H1 (cell line): ENCODE measurements at regions not wholly inside any gene's neighbourhood (a gene's known extent, or its start where the extent isn't known, plus 50 kb on each side); places are given as distances from the start of the nearest gene placed in this dataset.
"Not testable (repeated sequence)": the region's sequence is repeated elsewhere in the genome, so short reads cannot be mapped to it uniquely, and the experiment has no call there.

Experiments
- CTCF ChIA-PET: fragments of 300-600 bp; sonication (Branson Sonifier 250); formaldehyde crosslinking; loops from one replicate; lab custom pipeline; 2021; ENCODE audit not compliant: partially characterized antibody; lab: Charles Lee
- POLR2A ChIA-PET: fragments of 300-600 bp; sonication (Branson Sonifier 250); formaldehyde crosslinking; loops from one replicate; lab custom pipeline; 2021; ENCODE audit warnings: inconsistent platforms; ENCODE audit not compliant: partially characterized antibody; lab: Charles Lee
- DNase-seq, 2 experiments: peaks; one replicate each; pipeline versions ENCODE4 v3.0.0 to v3.0.0-alpha.2; 2010 to 2022; ENCODE audit warnings: low spot score in 2 of 2, low read depth in 1 of 2, mixed read lengths in 1 of 2
- FAIRE-seq: peaks from 2 replicates; lab custom pipeline; 2011; peaks lifted over from hg19 to GRCh38; lab: Jason Lieb, UNC
- H2AFZ ChIP-seq: 2 replicates; pipeline ENCODE4 v1.8.1; 2012; ENCODE audit warnings: low read length, inconsistent platforms
- H2AK5ac ChIP-seq: 2 replicates; pipeline ENCODE4 v1.6.1; 2013; ENCODE audit warnings: low read depth, low read length
- H2BK120ac ChIP-seq: replicated peaks from 2 replicates; pipeline ENCODE3; 2013; ENCODE audit warnings: low read depth, low read length, inconsistent platforms
- H2BK12ac ChIP-seq: 2 replicates; pipeline ENCODE4 v1.6.1; 2013; ENCODE audit warnings: low read depth, low read length
- H2BK15ac ChIP-seq: 2 replicates; pipeline ENCODE4 v1.6.1; 2013; ENCODE audit warnings: low read length
- H2BK20ac ChIP-seq: 2 replicates; pipeline ENCODE4 v1.6.1; 2013; ENCODE audit warnings: low read length
- H2BK5ac ChIP-seq: 2 replicates; pipeline ENCODE4 v1.6.1; 2013; ENCODE audit warnings: low read depth, low read length
- H3K14ac ChIP-seq: 2 replicates; pipeline ENCODE4 v1.6.1; 2013; ENCODE audit warnings: inconsistent platforms; ENCODE audit not compliant: insufficient read length
- H3K18ac ChIP-seq: 2 replicates; pipeline ENCODE4 v1.6.1; 2013; ENCODE audit warnings: low read length; ENCODE audit errors: extremely low read depth
- H3K23ac ChIP-seq: 2 replicates; pipeline ENCODE4 v1.6.1; 2013; ENCODE audit warnings: inconsistent platforms; ENCODE audit not compliant: insufficient read length
- H3K23me2 ChIP-seq: 2 replicates; pipeline ENCODE4 v1.6.1; 2013; ENCODE audit warnings: low read depth, low read length
- H3K27ac ChIP-seq: 2 replicates; pipeline ENCODE4 v1.6.1; 2011; ENCODE audit warnings: low read depth, low read length, inconsistent platforms
- H3K27me3 ChIP-seq, 4 experiments: replicated peaks in 1 of 4; 1 replicate in 1 of 4; 2 replicates in 3 of 4; pipeline versions ENCODE4 v1.6.1 to v1.8.1; 2011 to 2013; ENCODE audit warnings: low read length in 3 of 4, mild to moderate bottlenecking in 3 of 4, inconsistent platforms in 2 of 4, mixed read lengths in 2 of 4, moderate library complexity in 1 of 4; ENCODE audit not compliant: control insufficient read depth in 3 of 4, insufficient read depth in 3 of 4; ENCODE audit errors: extremely low read depth in 1 of 4
- H3K36me3 ChIP-seq, 4 experiments: 2 replicates each; pipeline versions ENCODE4 v1.6.1 to v1.8.1; 2011 to 2013; ENCODE audit warnings: mild to moderate bottlenecking in 4 of 4, low read length in 3 of 4, moderate library complexity in 2 of 4, control low read depth in 1 of 4, inconsistent platforms in 1 of 4; ENCODE audit not compliant: insufficient read depth in 4 of 4, control insufficient read depth in 2 of 4
- H3K4ac ChIP-seq: replicated peaks from 2 replicates; pipeline ENCODE3; 2013; ENCODE audit warnings: low read length, low read depth, mixed read lengths, inconsistent platforms; ENCODE audit not compliant: insufficient read length
- H3K4me1 ChIP-seq, 4 experiments: replicated peaks in 1 of 4; 1 replicate in 1 of 4; 2 replicates in 3 of 4; pipeline versions ENCODE4 v1.6.1 to v1.8.1; 2011 to 2013; ENCODE audit warnings: low read length in 3 of 4, inconsistent platforms in 2 of 4, mixed read lengths in 1 of 4; ENCODE audit not compliant: insufficient read depth in 4 of 4, control insufficient read depth in 3 of 4
- H3K4me2 ChIP-seq, 2 experiments: 2 replicates each; pipeline versions ENCODE4 v1.6.1 to v1.8.1; 2011 to 2013; ENCODE audit warnings: low read depth in 2 of 2, low read length in 2 of 2, control low read depth in 1 of 2, inconsistent platforms in 1 of 2, mild to moderate bottlenecking in 1 of 2; ENCODE audit not compliant: insufficient read depth in 1 of 2
- H3K4me3 ChIP-seq, 4 experiments: fragments of 200-600, 300-600 bp in 1 of 4; sonication (generic), shearing (Covaris generic), sonication (Bioruptor Twin) in 1 of 4; 2 replicates each; pipeline versions ENCODE4 v1.5.1 to v1.8.1; 2011 to 2016; ENCODE audit warnings: low read length in 4 of 4, low read depth in 3 of 4, control low read depth in 2 of 4, inconsistent platforms in 2 of 4, mild to moderate bottlenecking in 2 of 4, mixed read lengths in 1 of 4, moderate library complexity in 1 of 4; ENCODE audit not compliant: insufficient read depth in 2 of 4; ENCODE audit errors: extremely low read depth in 1 of 4
- H3K56ac ChIP-seq: replicated peaks from 2 replicates; pipeline ENCODE3; 2013; ENCODE audit warnings: low read depth, mild to moderate bottlenecking, mixed read lengths, low read length, inconsistent platforms; ENCODE audit not compliant: insufficient read length
- H3K79me1 ChIP-seq: 2 replicates; pipeline ENCODE4 v1.6.1; 2013; ENCODE audit warnings: low read depth, low read length, control low read depth
- H3K79me2 ChIP-seq, 2 experiments: 2 replicates each; pipeline versions ENCODE4 v1.6.1 to v1.8.1; 2012 to 2013; ENCODE audit warnings: low read length in 2 of 2, mild to moderate bottlenecking in 2 of 2, inconsistent platforms in 1 of 2; ENCODE audit not compliant: insufficient read depth in 2 of 2, control insufficient read depth in 1 of 2
- H3K9ac ChIP-seq, 4 experiments: replicated peaks in 1 of 4; 1 replicate in 1 of 4; 2 replicates in 3 of 4; pipeline versions ENCODE4 v1.6.1 to v1.8.1; 2011 to 2013; ENCODE audit warnings: low read depth in 3 of 4, low read length in 3 of 4, control low read depth in 2 of 4, mild to moderate bottlenecking in 2 of 4, moderate library complexity in 2 of 4, inconsistent platforms in 1 of 4; ENCODE audit errors: extremely low read depth in 1 of 4
- H3K9me3 ChIP-seq, 2 experiments: 2 replicates each; pipeline versions ENCODE4 v1.6.1 to v1.8.1; 2012 to 2013; ENCODE audit warnings: mild to moderate bottlenecking in 2 of 2, moderate library complexity in 2 of 2, control low read depth in 1 of 2, inconsistent platforms in 1 of 2, low read depth in 1 of 2, low read length in 1 of 2, mixed read lengths in 1 of 2; ENCODE audit not compliant: insufficient read depth in 2 of 2
- H4K20me1 ChIP-seq, 2 experiments: replicated peaks in 1 of 2; 2 replicates each; pipeline versions ENCODE3 to v1.8.1; 2011 to 2013; ENCODE audit warnings: inconsistent platforms in 2 of 2, low read length in 2 of 2, mild to moderate bottlenecking in 1 of 2; ENCODE audit not compliant: insufficient read depth in 2 of 2, control insufficient read depth in 1 of 2
- H4K5ac ChIP-seq: 2 replicates; pipeline ENCODE4 v1.6.1; 2013; ENCODE audit warnings: low read length, low read depth, mixed read lengths, inconsistent platforms; ENCODE audit not compliant: insufficient read length
- H4K8ac ChIP-seq: 2 replicates; pipeline ENCODE4 v1.8.0; 2013; ENCODE audit warnings: mild to moderate bottlenecking, moderate library complexity, low read length, inconsistent platforms; ENCODE audit not compliant: insufficient read depth; ENCODE audit errors: extremely low read depth
- H4K91ac ChIP-seq: replicated peaks from 2 replicates; pipeline ENCODE3; 2013; ENCODE audit warnings: low read length, mixed read lengths, inconsistent platforms; ENCODE audit not compliant: insufficient read length
- WGBS, 2 experiments: shearing (Covaris generic) in 1 of 2; methylation state at CpG; one replicate each; pipeline versions ENCODE4 v1.1.6 to v1.1.7; 2013 to 2015; ENCODE audit warnings: low lambda C conversion rate in 2 of 2, mixed read lengths in 2 of 2, inconsistent platforms in 1 of 2, low coverage in 1 of 2, missing lambda C conversion rate in 1 of 2; ENCODE audit not compliant: insufficient replicate concordance in 2 of 2, insufficient coverage in 1 of 2, insufficient read length in 1 of 2; ENCODE audit errors: extremely low coverage in 1 of 2, missing lambda C conversion rate in 1 of 2; 5-methylcytosine and 5-hydroxymethylcytosine counted together

DNA sequence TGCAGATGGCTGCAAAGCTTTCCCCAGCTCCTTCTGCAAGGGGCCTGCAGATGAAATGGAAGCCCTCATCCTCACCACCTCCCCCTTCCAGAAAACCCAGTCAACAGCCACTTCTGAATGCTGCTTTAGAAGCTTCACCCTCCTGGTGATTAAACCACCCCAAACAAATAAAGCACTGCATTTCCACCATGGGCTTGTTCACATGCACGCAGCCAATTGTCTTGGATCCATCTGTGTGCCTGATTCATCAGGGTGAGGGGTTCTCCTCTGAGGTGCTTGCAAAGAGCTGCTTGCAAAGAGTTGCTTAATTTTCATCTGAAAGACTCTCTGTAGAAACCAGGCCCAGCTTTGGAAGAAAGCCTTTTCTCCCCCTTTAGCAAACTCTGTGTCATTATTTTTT lies 184.0 kb upstream of the OSBPL11 start:
- WGBS, 2 experiments: 46% methylated on average over 1 of the region's 1 CpG; no CpG with 5 or more reads in 1 of the 2 experiments
- H3K9ac ChIP-seq, H4K20me1 ChIP-seq, H3K27me3 ChIP-seq, H2AK5ac ChIP-seq, H4K91ac ChIP-seq, H3K56ac ChIP-seq, DNase-seq, H3K79me1 ChIP-seq, H2BK15ac ChIP-seq, H3K27ac ChIP-seq, FAIRE-seq, H3K4me3 ChIP-seq, H3K9me3 ChIP-seq, H2AFZ ChIP-seq, H3K14ac ChIP-seq, H3K4ac ChIP-seq, CTCF ChIA-PET, H3K23me2 ChIP-seq, H4K8ac ChIP-seq, H3K4me1 ChIP-seq, H3K4me2 ChIP-seq, H2BK20ac ChIP-seq, POLR2A ChIA-PET, H2BK120ac ChIP-seq, H2BK5ac ChIP-seq, H3K18ac ChIP-seq, H4K5ac ChIP-seq, H3K79me2 ChIP-seq, H3K23ac ChIP-seq, H3K36me3 ChIP-seq, H2BK12ac ChIP-seq: not testable (repeated sequence)

DNA sequence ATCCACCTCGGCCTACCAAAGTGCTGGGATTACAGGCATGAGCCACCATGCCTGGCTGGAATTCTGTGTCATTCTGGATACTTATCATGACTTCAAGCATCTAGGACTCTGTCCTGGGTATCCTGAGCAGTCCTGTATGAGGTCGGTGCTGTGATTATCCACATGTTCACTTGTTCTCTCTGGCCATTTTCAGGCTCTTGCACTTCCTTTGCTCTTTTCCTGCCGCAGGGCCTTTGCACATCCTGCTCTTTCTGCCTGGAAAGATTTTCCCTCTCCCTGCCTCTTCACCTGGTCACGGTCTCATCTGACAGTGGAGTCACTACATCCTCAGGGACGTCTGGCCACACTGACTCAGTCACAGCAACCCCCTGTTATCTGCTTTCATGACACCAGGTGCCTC lies 184.6 kb upstream of the OSBPL11 start:
- H3K14ac ChIP-seq, H3K27ac ChIP-seq, H3K23ac ChIP-seq, H3K4me3 ChIP-seq, H2AFZ ChIP-seq, H3K79me2 ChIP-seq, H3K56ac ChIP-seq, H3K9me3 ChIP-seq, H2BK5ac ChIP-seq, H3K18ac ChIP-seq, FAIRE-seq, H3K9ac ChIP-seq, H3K4me1 ChIP-seq, POLR2A ChIA-PET, H3K79me1 ChIP-seq, H3K27me3 ChIP-seq, H3K23me2 ChIP-seq, H2BK12ac ChIP-seq, H2BK20ac ChIP-seq, H2BK120ac ChIP-seq, H4K8ac ChIP-seq, H2BK15ac ChIP-seq, H4K91ac ChIP-seq, H3K4ac ChIP-seq, H4K5ac ChIP-seq, DNase-seq, H2AK5ac ChIP-seq, H3K4me2 ChIP-seq, H3K36me3 ChIP-seq, H4K20me1 ChIP-seq, CTCF ChIA-PET: not testable (repeated sequence)
- WGBS, 2 experiments: 95% methylated on average over 4 of the region's 5 CpGs; no CpG with 5 or more reads in 1 of the 2 experiments
